Neural progenitor cell (in vitro differentiated cells): ENCODE measurements at regions not wholly inside any gene's neighbourhood (a gene's known extent, or its start where the extent isn't known, plus 50 kb on each side); places are given as distances from the start of the nearest gene placed in this dataset.

Source experiments
- CTCF ChIP-seq: fragments of 200-600 bp; sonication (generic); IDR thresholded peaks from 2 replicates; pipeline ENCODE4 v1.5.1; 2017; ENCODE audit warnings: antibody characterized with exemption, mild to moderate bottlenecking
- EZH2 ChIP-seq: fragments of 200-600 bp; sonication (generic); IDR thresholded peaks from 2 replicates; pipeline ENCODE4 v1.6.1; 2017; ENCODE audit warnings: antibody characterized with exemption, mild to moderate bottlenecking, moderate library complexity
- EZH2phosphoT487 ChIP-seq: fragments of 200-600 bp; sonication (generic); IDR thresholded peaks from 2 replicates; pipeline ENCODE4 v1.6.1; 2017; ENCODE audit warnings: antibody characterized with exemption

GRCh38 chr1:4033713-4034112 lies 133.6 kb upstream of the C1orf174 start:
- no peak for TF ChIP-seq CTCF
- TF ChIP-seq EZH2: no peak
- no peak for TF ChIP-seq EZH2phosphoT487
